GM12875 (cell line): ENCODE measurements at regions not wholly inside any gene's neighbourhood (a gene's known extent, or its start where the extent isn't known, plus 50 kb on each side); places are given as distances from the start of the nearest gene placed in this dataset.

ENCODE experiments used
- H3K4me3 ChIP-seq: one replicate; pipeline ENCODE4 v1.5.1; 2011; ENCODE audit warnings: low read depth, low read length, control low read depth
- TF ChIP-seq, protein P1 (sequence below): IDR thresholded peaks from 2 replicates; pipeline ENCODE4 v1.5.1; 2011; ENCODE audit warnings: low read depth, mild to moderate bottlenecking, control low read depth, inconsistent platforms, low read length, moderate library complexity, borderline replicate concordance; ENCODE audit not compliant: insufficient read depth

DNA sequence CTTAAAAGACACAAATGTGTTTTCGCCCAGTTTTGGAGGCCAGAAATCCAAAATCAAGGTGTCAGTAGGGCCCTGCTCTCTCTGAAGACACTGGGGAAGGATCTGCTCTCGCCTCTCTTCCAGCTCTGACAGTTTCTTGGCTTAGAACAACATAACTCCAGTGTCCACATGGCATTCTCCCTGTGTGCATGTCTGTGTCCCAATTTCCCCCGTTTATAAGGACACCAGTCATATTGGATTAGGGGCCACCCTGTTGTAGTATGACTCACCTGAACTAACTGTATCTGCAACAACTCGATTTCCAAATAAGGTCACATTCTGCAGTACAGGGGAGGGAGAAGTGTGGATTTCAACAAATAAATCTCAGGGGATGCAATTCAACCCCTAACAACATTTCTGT lies 263.2 kb downstream of the SS18 start:
- TF ChIP-seq, protein P1, sequence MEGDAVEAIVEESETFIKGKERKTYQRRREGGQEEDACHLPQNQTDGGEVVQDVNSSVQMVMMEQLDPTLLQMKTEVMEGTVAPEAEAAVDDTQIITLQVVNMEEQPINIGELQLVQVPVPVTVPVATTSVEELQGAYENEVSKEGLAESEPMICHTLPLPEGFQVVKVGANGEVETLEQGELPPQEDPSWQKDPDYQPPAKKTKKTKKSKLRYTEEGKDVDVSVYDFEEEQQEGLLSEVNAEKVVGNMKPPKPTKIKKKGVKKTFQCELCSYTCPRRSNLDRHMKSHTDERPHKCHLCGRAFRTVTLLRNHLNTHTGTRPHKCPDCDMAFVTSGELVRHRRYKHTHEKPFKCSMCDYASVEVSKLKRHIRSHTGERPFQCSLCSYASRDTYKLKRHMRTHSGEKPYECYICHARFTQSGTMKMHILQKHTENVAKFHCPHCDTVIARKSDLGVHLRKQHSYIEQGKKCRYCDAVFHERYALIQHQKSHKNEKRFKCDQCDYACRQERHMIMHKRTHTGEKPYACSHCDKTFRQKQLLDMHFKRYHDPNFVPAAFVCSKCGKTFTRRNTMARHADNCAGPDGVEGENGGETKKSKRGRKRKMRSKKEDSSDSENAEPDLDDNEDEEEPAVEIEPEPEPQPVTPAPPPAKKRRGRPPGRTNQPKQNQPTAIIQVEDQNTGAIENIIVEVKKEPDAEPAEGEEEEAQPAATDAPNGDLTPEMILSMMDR = no peak

GRCh38 chr18:25826823-25827222 lies 263.6 kb downstream of the SS18 start:
- TF ChIP-seq, protein P1 = no peak
- H3K4me3 ChIP-seq = no peak overlapping the region

More for the DNA sequence above, 263.2 kb downstream of the SS18 start:
- H3K4me3 ChIP-seq = no peak overlapping the region

DNA sequence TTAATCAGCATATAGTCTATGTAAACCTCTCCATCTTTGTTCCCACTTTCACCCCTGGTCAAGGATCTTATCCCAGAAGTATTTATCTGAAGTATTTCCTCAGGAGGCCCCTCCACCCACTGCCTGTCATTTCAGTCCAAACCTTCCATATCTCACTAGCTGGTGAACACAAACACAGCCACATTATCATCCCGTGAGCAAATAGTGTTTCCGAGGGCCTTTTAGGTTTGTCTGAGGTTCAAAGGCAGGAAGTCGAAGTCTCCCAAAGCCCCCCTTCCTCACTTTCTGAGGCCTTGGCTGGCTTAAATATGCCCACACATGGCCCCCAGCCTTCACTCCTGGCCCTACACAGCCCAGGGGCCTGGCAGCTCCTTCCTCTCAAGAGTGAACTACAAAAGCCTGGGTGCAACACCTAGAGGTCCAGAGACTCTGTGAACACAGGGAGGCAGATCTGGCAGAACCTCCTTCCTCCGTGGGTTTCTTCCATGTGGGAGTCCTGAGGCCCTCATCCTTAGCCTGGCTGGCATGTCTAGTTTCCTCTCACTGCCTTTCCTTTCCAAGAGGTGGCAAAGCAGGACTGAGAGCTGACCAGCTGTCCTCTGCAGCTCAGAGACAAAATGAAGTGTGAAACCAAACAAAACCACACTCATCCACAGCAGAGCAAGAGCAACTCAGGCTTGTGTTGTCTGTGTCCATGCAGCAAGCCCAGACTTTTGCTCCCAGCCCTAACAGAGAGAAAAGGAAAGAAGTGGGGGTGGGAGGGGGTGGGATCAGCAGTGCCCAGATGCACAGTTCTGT lies 264.2 kb downstream of the SS18 start:
- H3K4me3 ChIP-seq = no peak overlapping the region
- TF ChIP-seq, protein P1 = no peak

DNA sequence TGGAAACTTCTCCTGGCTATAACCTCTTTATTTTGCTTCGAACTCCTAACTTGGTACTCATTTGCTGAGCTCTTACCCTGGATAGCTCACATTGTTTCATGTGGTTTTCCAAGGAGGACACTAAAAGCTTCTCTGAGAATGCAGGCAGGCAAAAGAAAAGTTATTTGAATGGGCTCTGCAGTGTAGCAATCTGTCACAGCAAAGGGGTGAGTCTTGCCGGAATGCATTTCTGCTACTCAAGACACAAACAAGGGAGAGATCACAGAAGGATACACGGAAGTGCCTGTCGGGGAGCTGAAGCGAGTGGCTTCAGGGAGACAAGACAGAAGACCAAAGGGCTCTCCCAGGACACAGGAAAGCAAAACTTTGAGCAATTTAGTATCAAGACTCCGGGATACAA lies 265.4 kb downstream of the SS18 start:
- TF ChIP-seq, protein P1 = no peak
- no peak overlapping the region for H3K4me3 ChIP-seq

DNA sequence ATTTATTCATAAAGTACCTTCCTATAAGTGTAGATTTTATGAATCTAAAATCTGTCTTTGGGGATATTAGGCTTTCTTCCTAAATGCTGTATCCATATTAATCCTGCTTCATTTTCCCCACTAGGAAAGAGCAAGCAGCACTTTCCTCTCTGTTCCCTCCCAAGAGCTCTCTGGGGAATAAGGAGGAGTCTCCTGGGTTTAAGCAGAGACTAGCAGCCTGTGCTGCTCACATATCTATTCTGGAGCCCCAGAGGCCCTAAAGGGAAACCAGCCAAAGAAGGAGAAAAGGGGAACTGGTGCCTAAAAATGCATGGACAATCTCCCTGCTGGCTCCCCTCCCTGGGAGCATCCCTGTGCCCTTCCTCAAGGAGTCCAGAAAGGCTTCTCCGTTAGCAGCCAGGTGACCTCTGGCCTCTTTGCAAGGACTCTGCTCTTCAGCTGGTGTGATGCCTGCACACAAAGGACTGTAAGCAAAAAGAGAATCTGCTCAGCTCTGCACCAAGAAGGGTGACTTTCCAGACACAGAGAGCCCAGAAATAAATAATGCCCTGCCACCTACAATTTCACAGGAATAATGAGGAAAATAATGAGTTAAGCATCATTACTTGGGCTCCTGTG lies 270.6 kb downstream of the SS18 start:
- TF ChIP-seq, protein P1 = no peak
- H3K4me3 ChIP-seq = no peak overlapping the region

DNA sequence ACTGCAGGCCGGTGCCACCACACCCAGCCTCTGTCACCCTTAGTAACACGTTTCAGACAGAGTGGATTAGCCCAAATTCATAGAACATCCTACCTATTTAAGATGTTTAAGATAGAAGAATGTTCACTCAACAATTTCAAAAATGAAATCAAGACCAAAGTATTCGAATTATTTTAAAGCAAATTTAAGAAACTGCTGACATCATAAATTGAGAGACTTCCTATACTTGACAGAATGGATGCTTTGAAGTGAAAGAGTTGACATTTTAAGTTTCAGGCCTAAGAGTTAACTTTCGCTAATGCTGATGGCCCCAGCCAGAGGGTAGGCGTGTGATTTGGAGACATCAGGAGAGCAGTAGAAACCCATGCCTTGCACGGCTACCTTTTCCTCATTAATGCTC lies 271.9 kb downstream of the SS18 start:
- no peak overlapping the region for H3K4me3 ChIP-seq
- TF ChIP-seq, protein P1 = no peak
